Prostate gland (tissue), 2 donors: ENCODE measurements at regions not wholly inside any gene's neighbourhood (a gene's known extent, or its start where the extent isn't known, plus 50 kb on each side); places are given as distances from the start of the nearest gene placed in this dataset.

Experiments
- CTCF ChIP-seq, 4 experiments: fragments of 200-600 bp in 2 of 4; fragments of 450-650 bp in 2 of 4; sonication (generic) in 2 of 4; IDR thresholded peaks; 1 replicate in 3 of 4; 2 replicates in 1 of 4; pipeline ENCODE4 v1.5.1; 2016 to 2019; ENCODE audit warnings: antibody characterized with exemption in 4 of 4, mild to moderate bottlenecking in 2 of 4, moderate library complexity in 2 of 4
- POLR2A ChIP-seq: fragments of 450-650 bp; IDR thresholded peaks from one replicate; pipeline ENCODE4 v1.6.1; 2016; ENCODE audit warnings: antibody characterized with exemption, mild to moderate bottlenecking

- TF ChIP-seq POLR2A: no peak
- TF ChIP-seq CTCF (IDR thresholded peaks at IDR 0.05): no peak
These were observed 251.7 kb upstream of the HTR2A start for GRCh38 chr13:47148543-47148942.
